WERI-Rb-1 (cell line): ENCODE measurements at regions not wholly inside any gene's neighbourhood (a gene's known extent, or its start where the extent isn't known, plus 50 kb on each side); places are given as distances from the start of the nearest gene placed in this dataset.

ENCODE experiments used
- DNase-seq: peaks from one replicate; pipeline ENCODE4 v3.0.0-alpha.2; 2020
- H3K27ac ChIP-seq: fragments of 250-450 bp; sonication (Bioruptor Pico); 2 replicates; pipeline ENCODE4 v1.5.1; 2020; ENCODE audit warnings: mild to moderate bottlenecking, moderate library complexity
- H3K27me3 ChIP-seq: fragments of 250-450 bp; sonication (Bioruptor Pico); 2 replicates; pipeline ENCODE4 v1.5.1; 2021; ENCODE audit warnings: mild to moderate bottlenecking, low read depth, moderate library complexity; ENCODE audit not compliant: insufficient read depth, severe bottlenecking
- H3K36me3 ChIP-seq: fragments of 250-450 bp; sonication (Bioruptor Pico); 2 replicates; pipeline ENCODE4 v1.5.1; 2020; ENCODE audit warnings: mild to moderate bottlenecking, moderate library complexity
- H3K4me3 ChIP-seq: 2 replicates; pipeline ENCODE4 v1.5.1; 2011; ENCODE audit warnings: low read depth, mild to moderate bottlenecking, control low read depth, low read length
- H3K9me3 ChIP-seq: fragments of 250-450 bp; sonication (Bioruptor Pico); 2 replicates; pipeline ENCODE4 v1.5.1; 2021; ENCODE audit warnings: mild to moderate bottlenecking, moderate library complexity; ENCODE audit not compliant: severe bottlenecking
- TF ChIP-seq, protein P1 (sequence below): IDR thresholded peaks from 2 replicates; pipeline ENCODE4 v1.5.1; 2011; ENCODE audit warnings: low read depth, mild to moderate bottlenecking, control low read depth, inconsistent platforms, low read length

DNA sequence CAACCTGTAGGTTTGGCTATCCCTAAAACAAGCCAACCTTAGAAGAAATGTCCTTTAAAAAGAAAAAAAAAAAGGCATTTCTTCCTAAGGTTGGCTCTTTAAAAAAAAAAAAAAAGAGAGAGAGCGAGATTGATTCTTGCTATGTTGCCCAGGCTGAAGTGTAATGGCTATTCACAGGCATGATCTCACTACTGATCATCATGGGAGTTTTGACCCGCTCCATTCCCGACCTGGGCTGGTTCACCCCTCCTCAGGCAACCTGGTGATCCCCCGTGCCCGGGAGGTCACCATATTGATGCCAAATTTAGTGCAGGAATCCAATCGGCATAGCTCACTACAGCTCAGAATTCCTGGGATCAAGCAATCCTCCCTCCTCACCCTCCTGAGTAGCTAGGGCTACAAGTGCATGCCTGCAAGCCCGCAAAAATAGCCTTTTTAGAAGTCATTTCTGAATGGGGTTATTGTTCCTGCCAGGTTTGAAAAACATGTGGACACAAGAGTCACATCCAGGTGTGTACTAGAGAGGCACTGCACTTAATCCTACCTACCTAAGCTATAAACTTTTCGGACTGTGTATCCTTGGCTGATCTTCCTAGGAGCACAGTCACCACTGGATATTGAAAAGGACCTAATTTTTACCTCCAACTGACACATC is 61.4 kb upstream of the ZCCHC13 start:
- Histone ChIP-seq H3K36me3 (no peaks in the 10 kb centered on the region), H3K9me3 (no peaks in the 10 kb centered on the region), H3K4me3 (no peak overlapping the region), H3K27me3 (peaks cover 3% of the 10 kb centered on the region), H3K27ac (no peak overlapping the region)
- DNase-seq = no peak
- TF ChIP-seq, protein P1, sequence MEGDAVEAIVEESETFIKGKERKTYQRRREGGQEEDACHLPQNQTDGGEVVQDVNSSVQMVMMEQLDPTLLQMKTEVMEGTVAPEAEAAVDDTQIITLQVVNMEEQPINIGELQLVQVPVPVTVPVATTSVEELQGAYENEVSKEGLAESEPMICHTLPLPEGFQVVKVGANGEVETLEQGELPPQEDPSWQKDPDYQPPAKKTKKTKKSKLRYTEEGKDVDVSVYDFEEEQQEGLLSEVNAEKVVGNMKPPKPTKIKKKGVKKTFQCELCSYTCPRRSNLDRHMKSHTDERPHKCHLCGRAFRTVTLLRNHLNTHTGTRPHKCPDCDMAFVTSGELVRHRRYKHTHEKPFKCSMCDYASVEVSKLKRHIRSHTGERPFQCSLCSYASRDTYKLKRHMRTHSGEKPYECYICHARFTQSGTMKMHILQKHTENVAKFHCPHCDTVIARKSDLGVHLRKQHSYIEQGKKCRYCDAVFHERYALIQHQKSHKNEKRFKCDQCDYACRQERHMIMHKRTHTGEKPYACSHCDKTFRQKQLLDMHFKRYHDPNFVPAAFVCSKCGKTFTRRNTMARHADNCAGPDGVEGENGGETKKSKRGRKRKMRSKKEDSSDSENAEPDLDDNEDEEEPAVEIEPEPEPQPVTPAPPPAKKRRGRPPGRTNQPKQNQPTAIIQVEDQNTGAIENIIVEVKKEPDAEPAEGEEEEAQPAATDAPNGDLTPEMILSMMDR = no peak

- peaks cover 3% of the 10 kb centered on the region for H3K27me3 ChIP-seq
- DNase-seq = no peak
- no peak overlapping the region for H3K4me3 ChIP-seq
- TF ChIP-seq, protein P1 = no peak
- H3K27ac ChIP-seq = no peak overlapping the region
- H3K36me3 ChIP-seq = no peaks in the 10 kb centered on the region
- no peaks in the 10 kb centered on the region for H3K9me3 ChIP-seq
Measured at GRCh38 chrX:74242050-74242449, 61.9 kb upstream of the ZCCHC13 start.

DNA sequence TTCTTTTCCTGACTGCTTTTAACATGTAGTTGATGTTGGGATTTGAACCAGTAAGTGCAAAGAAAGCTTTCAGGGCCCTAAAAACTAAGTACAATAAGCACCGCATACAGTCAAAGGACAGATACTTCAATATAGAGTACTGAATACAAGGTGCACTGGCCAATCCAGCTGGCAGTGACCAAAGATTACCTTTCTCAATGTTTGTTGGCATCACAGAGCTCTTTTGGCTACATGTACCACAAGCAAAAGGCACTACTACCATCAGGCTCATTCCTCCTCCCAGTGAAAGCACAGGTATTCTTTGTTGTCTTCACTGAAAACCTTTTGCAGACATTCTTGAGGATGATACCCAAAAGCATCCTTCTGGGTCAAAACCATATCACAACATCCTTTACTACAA is 65.2 kb upstream of the ZCCHC13 start:
- Histone ChIP-seq H3K9me3 (no peaks in the 10 kb centered on the region), H3K4me3 (no peak overlapping the region), H3K36me3 (no peaks in the 10 kb centered on the region), H3K27ac (no peak overlapping the region), H3K27me3 (peaks cover 3% of the 10 kb centered on the region)
- TF ChIP-seq, protein P1 = no peak
- no peak for DNase-seq

GRCh38 chrX:74234818-74235217 is 69.2 kb upstream of the ZCCHC13 start:
- Histone ChIP-seq H3K27me3 (no peaks in the 10 kb centered on the region), H3K27ac (no peak overlapping the region), H3K4me3 (no peak overlapping the region), H3K9me3 (no peaks in the 10 kb centered on the region), H3K36me3 (no peaks in the 10 kb centered on the region)
- TF ChIP-seq, protein P1 = no peak
- DNase-seq = no peak

GRCh38 chrX:74232859-74233258 is 71.1 kb upstream of the ZCCHC13 start:
- H3K4me3 ChIP-seq = no peak overlapping the region
- H3K27ac ChIP-seq = no peak overlapping the region
- DNase-seq = no peak
- TF ChIP-seq, protein P1 = no peak
- H3K36me3 ChIP-seq = no peaks in the 10 kb centered on the region
- no peaks in the 10 kb centered on the region for H3K27me3 ChIP-seq
- no peaks in the 10 kb centered on the region for H3K9me3 ChIP-seq

- H3K27ac ChIP-seq = no peak overlapping the region
- no peak overlapping the region for H3K4me3 ChIP-seq
- no peak for DNase-seq
- no peaks in the 10 kb centered on the region for H3K27me3 ChIP-seq
- no peaks in the 10 kb centered on the region for H3K9me3 ChIP-seq
- TF ChIP-seq, protein P1 = no peak
- H3K36me3 ChIP-seq = no peaks in the 10 kb centered on the region
Measured at GRCh38 chrX:74231625-74232024, 72.4 kb upstream of the ZCCHC13 start.
